ENCODE measurements at regions not wholly inside any gene's neighbourhood (a gene's known extent, or its start where the extent isn't known, plus 50 kb on each side); places are given as distances from the start of the nearest gene placed in this dataset.

DNA sequence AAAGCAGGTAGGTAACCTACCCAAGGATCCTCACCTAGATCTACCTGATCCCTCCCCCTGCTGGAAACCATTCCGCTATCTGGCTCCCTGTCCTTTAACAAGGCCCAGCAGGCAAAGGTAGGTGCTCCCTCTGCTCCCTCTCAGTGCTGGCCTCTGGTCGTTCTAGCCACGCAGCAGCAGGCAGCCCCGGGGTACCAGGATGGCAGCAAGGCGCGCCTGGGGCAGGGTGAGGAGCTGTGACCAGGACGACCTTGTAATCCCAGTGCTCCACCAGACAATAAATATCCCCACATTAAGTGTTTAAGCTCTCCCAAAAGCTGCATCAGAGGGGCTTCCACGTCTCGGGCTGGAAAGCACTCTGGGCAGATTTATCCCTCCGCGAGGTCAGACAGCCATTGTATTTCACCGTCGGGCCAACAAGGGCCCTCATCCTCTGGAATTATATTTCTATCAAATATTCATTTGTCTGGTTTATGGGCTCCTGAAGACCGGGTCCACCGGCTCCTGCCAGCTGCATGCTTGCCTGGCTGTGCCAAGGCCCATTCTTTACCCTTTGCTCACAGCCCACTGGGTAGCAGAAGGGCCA is 81.3 kb downstream of the CHST1 start:
- no peak overlapping the region for H3K4me2 ChIP-seq (ENCODE audit: low read depth, low read length)
- no peaks in the 10 kb centered on the region for H3K36me3 ChIP-seq (replicated peaks; ENCODE audit: insufficient read depth, low read length)
- no peak overlapping the region for H3K27ac ChIP-seq (ENCODE audit: low read length)
- DNase-seq, result no peak
- H4K20me1 ChIP-seq (ENCODE audit: insufficient read depth, low read length), result no peaks in the 10 kb centered on the region
- peaks cover 22% of the 10 kb centered on the region for H3K27me3 ChIP-seq (replicated peaks; ENCODE audit: insufficient read depth, low read length)
- TF ChIP-seq EZH2phosphoT487 (IDR thresholded peaks at IDR 0.05; ENCODE audit: low read length) (no peak), CTCF (IDR thresholded peaks at IDR 0.05; ENCODE audit: low read length) (no peak), EZH2 (optimal IDR thresholded peaks at IDR 0.05; ENCODE audit: low read depth, low read length) (no peak)
- H3K4me3 ChIP-seq (ENCODE audit: low read length), result no peak overlapping the region
- H3K9me3 ChIP-seq (replicated peaks; ENCODE audit: insufficient read depth, low read length), result no peaks in the 10 kb centered on the region
- H3K9ac ChIP-seq (ENCODE audit: low read length), result no peak overlapping the region
- H3K4me1 ChIP-seq (ENCODE audit: low read length), result no peaks in the 10 kb centered on the region
- H3K79me2 ChIP-seq (ENCODE audit: low read length), result no peaks in the 10 kb centered on the region
- no peak overlapping the region for H2AFZ ChIP-seq (ENCODE audit: low read length)
- H3F3A ChIP-seq (ENCODE audit: insufficient read depth, low read length), result no peaks in the 10 kb centered on the region
- H3K9me2 ChIP-seq (replicated peaks; ENCODE audit: insufficient read depth, low read length), result no peaks in the 10 kb centered on the region

DNA sequence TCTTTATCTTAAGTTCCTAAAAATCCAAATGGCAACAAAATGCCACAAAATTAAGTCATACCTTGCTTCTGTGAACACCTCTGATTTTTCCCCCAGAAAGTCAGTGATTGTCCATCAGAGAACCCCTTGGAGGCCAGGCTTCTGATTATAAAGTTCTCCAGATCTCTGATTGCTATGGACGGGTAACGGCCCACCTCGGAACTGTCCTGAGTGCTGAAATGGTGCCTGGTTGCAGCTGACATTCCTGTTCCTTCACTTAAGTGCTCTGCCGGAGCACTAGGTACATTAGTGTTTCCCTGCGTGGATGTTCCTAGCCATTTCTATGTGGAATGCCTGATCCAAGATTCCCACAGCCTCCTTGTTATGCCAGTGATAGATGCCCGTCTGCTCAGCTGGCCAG is 85.0 kb downstream of the CHST1 start:
- no peak for TF ChIP-seq CTCF (IDR thresholded peaks at IDR 0.05; ENCODE audit: low read length)
- no peak for TF ChIP-seq EZH2 (optimal IDR thresholded peaks at IDR 0.05; ENCODE audit: low read depth, low read length)
- TF ChIP-seq EZH2phosphoT487 (IDR thresholded peaks at IDR 0.05; ENCODE audit: low read length), result no peak
- Histone ChIP-seq H2AFZ (ENCODE audit: low read length) (no peak overlapping the region), H4K20me1 (ENCODE audit: insufficient read depth, low read length) (no peaks in the 10 kb centered on the region), H3K79me2 (ENCODE audit: low read length) (no peaks in the 10 kb centered on the region), H3K4me2 (ENCODE audit: low read depth, low read length) (no peak overlapping the region), H3K9me2 (replicated peaks; ENCODE audit: insufficient read depth, low read length) (no peaks in the 10 kb centered on the region), H3K9me3 (replicated peaks; ENCODE audit: insufficient read depth, low read length) (no peaks in the 10 kb centered on the region), H3K27me3 (replicated peaks; ENCODE audit: insufficient read depth, low read length) (peaks cover 49% of the 10 kb centered on the region), H3K36me3 (replicated peaks; ENCODE audit: insufficient read depth, low read length) (no peaks in the 10 kb centered on the region), H3K4me3 (ENCODE audit: low read length) (no peak overlapping the region), H3K27ac (ENCODE audit: low read length) (no peak overlapping the region), H3K9ac (ENCODE audit: low read length) (no peak overlapping the region), H3K4me1 (ENCODE audit: low read length) (no peaks in the 10 kb centered on the region), H3F3A (ENCODE audit: insufficient read depth, low read length) (no peaks in the 10 kb centered on the region)
- DNase-seq, result peak; percentile 40

- H3K36me3 ChIP-seq (replicated peaks; ENCODE audit: insufficient read depth, low read length), result no peaks in the 10 kb centered on the region
- no peak for DNase-seq
- H3K79me2 ChIP-seq (ENCODE audit: low read length), result no peaks in the 10 kb centered on the region
- no peak overlapping the region for H3K9ac ChIP-seq (ENCODE audit: low read length)
- TF ChIP-seq EZH2 (optimal IDR thresholded peaks at IDR 0.05; ENCODE audit: low read depth, low read length) (no peak), CTCF (IDR thresholded peaks at IDR 0.05; ENCODE audit: low read length) (no peak), EZH2phosphoT487 (IDR thresholded peaks at IDR 0.05; ENCODE audit: low read length) (no peak)
- H3F3A ChIP-seq (ENCODE audit: insufficient read depth, low read length), result no peaks in the 10 kb centered on the region
- peaks cover 49% of the 10 kb centered on the region for H3K27me3 ChIP-seq (replicated peaks; ENCODE audit: insufficient read depth, low read length)
- no peak overlapping the region for H3K4me2 ChIP-seq (ENCODE audit: low read depth, low read length)
- H3K9me2 ChIP-seq (replicated peaks; ENCODE audit: insufficient read depth, low read length), result no peaks in the 10 kb centered on the region
- no peaks in the 10 kb centered on the region for H3K9me3 ChIP-seq (replicated peaks; ENCODE audit: insufficient read depth, low read length)
- no peaks in the 10 kb centered on the region for H3K4me1 ChIP-seq (ENCODE audit: low read length)
- no peak overlapping the region for H2AFZ ChIP-seq (ENCODE audit: low read length)
- H3K27ac ChIP-seq (ENCODE audit: low read length), result no peak overlapping the region
- H3K4me3 ChIP-seq (ENCODE audit: low read length), result no peak overlapping the region
- H4K20me1 ChIP-seq (ENCODE audit: insufficient read depth, low read length), result no peaks in the 10 kb centered on the region
These were observed 87.1 kb downstream of the CHST1 start for GRCh38 chr11:45578316-45578715.

Measured in MM.1S (cell line).